Fibroblast of the conjunctiva (primary cell): ENCODE measurements at regions not wholly inside any gene's neighbourhood (a gene's known extent, or its start where the extent isn't known, plus 50 kb on each side); places are given as distances from the start of the nearest gene placed in this dataset.
"Not testable (repeated sequence)": the region's sequence is repeated elsewhere in the genome, so short reads cannot be mapped to it uniquely, and the experiment has no call there.

ENCODE experiments used
- DNase-seq: peaks from one replicate; pipeline ENCODE4 v3.0.0-alpha.2; 2010; ENCODE audit warnings: low read depth

GRCh38 chr4:19514276-19515070, 737.2 kb upstream of the SLIT2 start:
- peak; percentile 8 for DNase-seq

- no peak for DNase-seq
Observed at GRCh38 chr4:19512086-19512485, 739.6 kb upstream of the SLIT2 start.

- no peak for DNase-seq
Observed at GRCh38 chr4:19510993-19511392, 740.7 kb upstream of the SLIT2 start.

DNA sequence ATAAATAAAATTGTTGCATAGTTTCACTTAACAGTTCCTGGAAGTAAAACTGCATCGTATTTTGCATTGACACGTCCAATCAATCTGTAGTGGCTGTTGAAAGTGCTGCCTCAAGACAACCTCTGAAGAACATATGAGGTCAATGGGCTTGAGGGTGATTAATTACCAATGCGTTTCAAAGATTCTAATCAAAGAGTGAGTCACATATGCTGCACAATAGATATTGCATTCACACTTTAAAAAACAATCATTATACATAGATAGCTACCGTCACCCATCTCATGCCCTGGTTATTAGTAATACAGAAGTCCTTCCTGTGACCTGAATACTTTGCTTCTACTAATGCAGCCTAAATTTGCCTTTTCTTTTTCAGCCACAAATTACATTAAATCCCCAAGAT, 743.3 kb upstream of the SLIT2 start:
- no peak for DNase-seq

DNA sequence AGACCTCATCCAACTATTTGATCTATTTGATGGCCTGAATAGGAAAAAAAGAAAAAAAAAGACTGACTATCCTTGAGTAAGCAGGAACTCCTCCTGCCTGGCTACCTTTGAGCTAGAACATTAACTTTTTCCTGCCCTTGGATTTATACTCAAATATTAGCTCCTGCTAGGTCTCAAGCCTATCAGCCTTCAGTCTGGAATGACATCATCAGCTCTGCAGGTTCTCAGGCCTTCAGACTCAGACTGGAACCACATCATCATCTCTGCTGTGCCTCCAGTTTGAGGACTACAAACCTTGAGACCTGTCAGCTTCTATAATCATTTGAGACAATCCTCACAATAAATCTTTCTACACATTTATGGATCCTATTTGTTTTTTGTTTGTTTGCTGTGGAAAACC, 754.0 kb upstream of the SLIT2 start:
- DNase-seq, result no peak

GRCh38 chr4:19496756-19497155, 754.9 kb upstream of the SLIT2 start:
- no peak for DNase-seq

GRCh38 chr4:19494961-19495360, 756.7 kb upstream of the SLIT2 start:
- no peak for DNase-seq

- DNase-seq, result no peak
Observed at GRCh38 chr4:19492606-19493005, 759.1 kb upstream of the SLIT2 start.

GRCh38 chr4:19486400-19486799, 765.3 kb upstream of the SLIT2 start:
- DNase-seq, result no peak

DNA sequence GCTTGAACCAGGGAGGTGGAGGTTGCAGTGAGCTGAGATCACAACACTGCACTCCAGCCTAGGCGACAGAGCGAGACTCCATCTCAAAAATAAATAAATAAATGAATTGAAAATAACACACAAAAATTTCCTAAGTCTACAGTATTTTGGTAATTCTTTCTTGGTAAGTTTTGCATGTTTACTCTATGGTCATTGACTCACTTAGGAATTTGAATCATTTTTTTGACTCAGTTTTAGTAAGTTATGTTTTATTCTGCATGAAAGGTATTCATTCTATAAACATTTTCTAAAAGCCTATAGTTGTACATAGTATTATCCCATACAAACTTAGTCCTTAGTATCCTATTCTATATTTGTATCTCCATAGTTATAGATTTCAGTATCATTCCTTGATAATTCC, 772.9 kb upstream of the SLIT2 start:
- DNase-seq, result no peak

DNA sequence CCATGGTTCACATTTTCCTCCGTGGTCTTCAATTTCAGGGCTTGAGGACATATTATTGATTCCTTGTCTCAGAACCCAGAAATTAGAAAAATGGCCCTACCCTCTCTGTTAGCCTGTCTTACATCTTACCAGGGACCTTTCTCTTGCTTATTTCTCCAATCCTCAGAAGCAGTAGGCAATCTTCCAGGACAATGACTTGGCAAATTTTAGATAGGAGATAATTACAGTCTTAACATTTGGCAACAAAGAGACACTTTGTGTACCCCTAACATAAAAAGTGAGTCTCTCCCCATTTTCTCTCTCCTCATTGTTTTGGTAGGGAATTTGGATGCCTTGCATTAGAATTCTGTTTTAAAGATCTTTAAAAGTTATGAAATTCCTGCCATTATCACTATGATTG, 778.1 kb upstream of the SLIT2 start:
- DNase-seq, result no peak

GRCh38 chr4:19472666-19473065, 779.0 kb upstream of the SLIT2 start:
- no peak for DNase-seq

DNA sequence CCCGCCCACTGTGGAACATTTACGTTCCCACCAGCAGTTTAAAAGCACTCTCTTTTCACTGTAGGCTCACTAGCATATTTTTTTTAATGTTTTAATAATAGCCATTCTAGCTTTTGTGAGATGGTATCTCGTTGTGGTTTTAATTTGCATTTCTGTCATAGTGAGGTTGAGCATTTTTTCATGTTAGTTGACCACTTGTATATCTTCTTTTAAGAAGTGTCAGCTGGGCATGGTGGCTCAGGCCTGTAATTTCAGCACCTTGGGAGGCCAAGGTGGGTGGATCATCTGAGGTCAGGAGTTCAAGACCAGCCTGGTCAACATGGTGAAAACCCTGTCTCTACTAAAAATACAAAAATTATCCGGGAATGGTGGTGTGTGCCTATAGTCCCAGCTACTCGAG, 781.7 kb upstream of the SLIT2 start:
- not testable (repeated sequence) for DNase-seq

GRCh38 chr4:19462117-19462516, 789.6 kb upstream of the SLIT2 start:
- no peak for DNase-seq

DNA sequence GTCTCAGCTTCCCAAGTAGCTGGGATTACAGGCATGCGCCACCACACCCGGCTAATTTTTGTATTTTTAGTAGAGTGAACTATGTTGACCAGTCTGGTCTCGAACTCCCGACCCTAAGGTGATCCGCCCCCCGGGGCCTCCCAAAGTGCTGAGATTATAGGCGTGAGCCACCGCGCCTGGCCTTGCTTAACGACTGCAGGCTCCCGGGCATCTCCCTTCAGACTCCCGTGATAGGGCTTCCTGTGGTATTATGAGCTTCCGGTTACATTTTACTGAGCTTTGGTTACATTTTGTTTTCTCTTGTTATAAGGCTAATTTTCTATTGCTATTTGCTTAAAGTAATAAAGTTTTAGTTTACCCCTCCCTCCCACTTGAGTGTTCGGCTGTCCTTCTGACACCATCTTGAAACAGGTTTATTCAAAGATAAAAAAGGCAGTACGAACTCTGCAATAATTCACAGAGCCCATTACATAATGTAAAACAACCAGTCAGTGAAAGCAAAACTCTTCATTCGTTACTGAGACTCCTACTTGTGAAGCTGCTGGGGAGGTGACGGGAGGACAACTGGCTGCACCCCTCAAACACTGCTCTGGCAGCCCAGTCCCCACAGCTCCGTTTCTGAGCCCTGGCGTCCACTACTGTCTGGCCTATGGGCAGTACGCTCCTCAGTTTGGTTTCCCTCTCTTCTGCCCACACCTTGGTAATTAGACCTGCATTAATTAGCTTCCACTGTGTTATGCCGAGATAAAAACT, 795.7 kb upstream of the SLIT2 start:
- no peak for DNase-seq

GRCh38 chr4:19455196-19455595, 796.5 kb upstream of the SLIT2 start:
- DNase-seq, result no peak

DNA sequence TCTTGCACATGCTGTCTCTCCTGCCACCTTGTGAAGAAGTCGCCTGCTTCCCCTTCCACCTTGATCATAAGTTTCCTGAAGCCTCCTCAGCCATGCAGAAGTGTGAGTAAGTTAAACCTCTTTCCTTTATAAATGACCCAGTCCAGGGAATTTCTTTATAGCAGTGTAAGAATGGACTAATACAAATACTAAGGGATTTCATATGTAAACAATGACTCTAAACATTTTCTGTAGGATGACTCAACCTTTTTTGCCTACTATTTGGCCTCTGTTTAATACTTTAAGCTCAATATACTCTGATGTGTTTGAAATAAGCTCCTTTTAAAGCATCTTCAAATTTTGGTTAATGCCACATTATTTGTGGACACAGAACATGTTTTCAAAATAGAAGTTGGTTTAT, 813.5 kb upstream of the SLIT2 start:
- DNase-seq, result no peak

GRCh38 chr4:19437008-19437407, 814.7 kb upstream of the SLIT2 start:
- DNase-seq, result no peak

GRCh38 chr4:19429684-19430083, 822.0 kb upstream of the SLIT2 start:
- no peak for DNase-seq

- DNase-seq, result no peak
Observed at GRCh38 chr4:19425146-19425545, 826.6 kb upstream of the SLIT2 start.

GRCh38 chr4:19417256-19417655, 834.4 kb upstream of the SLIT2 start:
- DNase-seq, result no peak

- no peak for DNase-seq
Observed at GRCh38 chr4:19416146-19416545, 835.6 kb upstream of the SLIT2 start.

DNA sequence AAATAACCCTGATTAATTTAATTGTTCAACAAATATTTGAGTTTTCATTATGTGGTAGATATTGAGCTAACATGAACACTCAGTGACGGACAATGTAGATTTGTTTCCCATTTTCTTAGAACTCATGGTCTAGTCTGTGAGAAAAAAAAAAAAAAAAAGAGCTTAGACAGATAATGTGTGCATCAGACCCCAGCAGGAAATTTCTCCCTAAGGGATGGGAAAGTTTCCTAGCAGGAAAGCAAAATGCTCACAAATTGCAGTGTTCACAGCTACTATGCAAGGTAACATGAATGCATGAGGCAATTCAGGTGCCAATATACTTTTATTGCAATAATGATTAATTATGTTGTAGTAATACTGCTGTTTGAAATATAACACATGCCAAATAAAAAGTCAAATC, 843.2 kb upstream of the SLIT2 start:
- no peak for DNase-seq

GRCh38 chr4:19406789-19407188, 844.9 kb upstream of the SLIT2 start:
- DNase-seq, result no peak
